Neural progenitor cell (in vitro differentiated cells): ENCODE measurements at regions not wholly inside any gene's neighbourhood (a gene's known extent, or its start where the extent isn't known, plus 50 kb on each side); places are given as distances from the start of the nearest gene placed in this dataset.

Experiments
- CTCF ChIP-seq: fragments of 200-600 bp; sonication (generic); IDR thresholded peaks from 2 replicates; pipeline ENCODE4 v1.5.1; 2017; ENCODE audit warnings: antibody characterized with exemption, mild to moderate bottlenecking
- EZH2 ChIP-seq: fragments of 200-600 bp; sonication (generic); IDR thresholded peaks from 2 replicates; pipeline ENCODE4 v1.6.1; 2017; ENCODE audit warnings: antibody characterized with exemption, mild to moderate bottlenecking, moderate library complexity

DNA sequence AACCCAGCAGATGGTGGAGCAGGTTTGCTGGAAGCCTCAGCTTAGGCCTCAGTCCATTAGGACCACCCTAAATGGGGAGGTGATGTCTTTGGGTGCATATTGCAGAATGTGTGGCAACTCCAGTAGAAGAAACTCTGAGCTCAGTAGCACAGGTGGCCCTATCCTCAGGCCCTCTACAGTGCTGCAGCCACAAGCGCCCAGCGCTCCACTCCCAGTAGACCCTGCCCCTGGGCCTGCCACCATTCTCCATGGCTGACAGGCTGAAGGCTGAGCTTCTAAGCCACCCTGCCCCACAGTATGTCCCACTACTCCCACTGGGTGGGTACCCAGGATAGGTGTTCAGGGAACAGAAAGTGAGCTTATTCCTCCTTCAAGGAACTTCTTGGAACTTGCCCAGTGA, 162.8 kb upstream of the MAMLD1 start:
- TF ChIP-seq EZH2 (no peak), CTCF (no peak)
